ENCODE measurements at regions not wholly inside any gene's neighbourhood (a gene's known extent, or its start where the extent isn't known, plus 50 kb on each side); places are given as distances from the start of the nearest gene placed in this dataset.

DNA sequence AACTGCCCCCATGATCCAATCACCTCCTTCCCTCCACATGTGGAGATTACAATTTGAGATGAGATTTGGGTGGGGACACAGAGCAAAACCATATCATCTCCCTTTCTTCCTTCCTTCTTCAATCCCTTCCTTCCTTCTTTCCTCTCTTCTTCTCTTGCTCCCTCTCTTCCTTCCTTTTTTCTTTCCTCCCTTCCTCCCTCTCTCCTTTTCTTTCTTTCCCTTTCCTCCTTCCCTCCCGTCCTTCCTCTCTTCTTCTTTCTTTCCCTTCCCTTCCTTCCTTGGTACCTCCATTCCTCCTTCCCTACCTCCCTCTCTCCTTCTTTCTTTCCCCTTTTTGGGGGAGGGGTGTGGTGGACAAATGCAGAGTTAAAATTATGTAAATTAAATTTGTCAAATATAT, 145.1 kb downstream of the TSHZ3 start:
- H3K27me3 ChIP-seq (ENCODE audit: control insufficient read depth, insufficient read depth, low read length, poor library complexity, severe bottlenecking) = peaks cover 28% of the 10 kb centered on the region
- WGBS, 2 experiments (ENCODE audit: insufficient coverage in 1 of 2, insufficient read length in 1 of 2) = 83% methylated on average over 1 of the region's 1 CpG; no CpG with 5 or more reads in 1 of the 2 experiments
- no peaks in the 10 kb centered on the region for H3K36me3 Mint-ChIP-seq (ENCODE audit: low read depth)
- no peak overlapping the region for H3K9ac ChIP-seq (ENCODE audit: extremely low read depth, low read length, poor library complexity, severe bottlenecking)
- no peak for DNase-seq
- H3K36me3 ChIP-seq (ENCODE audit: control insufficient read depth, insufficient read depth, low read length) = no peaks in the 10 kb centered on the region
- no peak overlapping the region for H3K27ac ChIP-seq (ENCODE audit: low read depth, low read length)
- H3K27me3 Mint-ChIP-seq (ENCODE audit: insufficient read depth) = peaks cover 36% of the 10 kb centered on the region
- no peak overlapping the region for H3K4me3 Mint-ChIP-seq
- no peaks in the 10 kb centered on the region for H3K4me1 ChIP-seq (ENCODE audit: control insufficient read depth, insufficient read depth, low read length)
- H3K9me3 Mint-ChIP-seq = no peaks in the 10 kb centered on the region
- TF ChIP-seq, protein P1, sequence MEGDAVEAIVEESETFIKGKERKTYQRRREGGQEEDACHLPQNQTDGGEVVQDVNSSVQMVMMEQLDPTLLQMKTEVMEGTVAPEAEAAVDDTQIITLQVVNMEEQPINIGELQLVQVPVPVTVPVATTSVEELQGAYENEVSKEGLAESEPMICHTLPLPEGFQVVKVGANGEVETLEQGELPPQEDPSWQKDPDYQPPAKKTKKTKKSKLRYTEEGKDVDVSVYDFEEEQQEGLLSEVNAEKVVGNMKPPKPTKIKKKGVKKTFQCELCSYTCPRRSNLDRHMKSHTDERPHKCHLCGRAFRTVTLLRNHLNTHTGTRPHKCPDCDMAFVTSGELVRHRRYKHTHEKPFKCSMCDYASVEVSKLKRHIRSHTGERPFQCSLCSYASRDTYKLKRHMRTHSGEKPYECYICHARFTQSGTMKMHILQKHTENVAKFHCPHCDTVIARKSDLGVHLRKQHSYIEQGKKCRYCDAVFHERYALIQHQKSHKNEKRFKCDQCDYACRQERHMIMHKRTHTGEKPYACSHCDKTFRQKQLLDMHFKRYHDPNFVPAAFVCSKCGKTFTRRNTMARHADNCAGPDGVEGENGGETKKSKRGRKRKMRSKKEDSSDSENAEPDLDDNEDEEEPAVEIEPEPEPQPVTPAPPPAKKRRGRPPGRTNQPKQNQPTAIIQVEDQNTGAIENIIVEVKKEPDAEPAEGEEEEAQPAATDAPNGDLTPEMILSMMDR (conservative IDR thresholded peaks at IDR 0.05) = no peak
- H3K27ac Mint-ChIP-seq = no peak overlapping the region
- H3K9me3 ChIP-seq (ENCODE audit: control insufficient read depth, low read length) = no peaks in the 10 kb centered on the region
- no peak overlapping the region for H3K4me3 ChIP-seq (ENCODE audit: low read length)
- H3K4me1 Mint-ChIP-seq = no peaks in the 10 kb centered on the region

DNA sequence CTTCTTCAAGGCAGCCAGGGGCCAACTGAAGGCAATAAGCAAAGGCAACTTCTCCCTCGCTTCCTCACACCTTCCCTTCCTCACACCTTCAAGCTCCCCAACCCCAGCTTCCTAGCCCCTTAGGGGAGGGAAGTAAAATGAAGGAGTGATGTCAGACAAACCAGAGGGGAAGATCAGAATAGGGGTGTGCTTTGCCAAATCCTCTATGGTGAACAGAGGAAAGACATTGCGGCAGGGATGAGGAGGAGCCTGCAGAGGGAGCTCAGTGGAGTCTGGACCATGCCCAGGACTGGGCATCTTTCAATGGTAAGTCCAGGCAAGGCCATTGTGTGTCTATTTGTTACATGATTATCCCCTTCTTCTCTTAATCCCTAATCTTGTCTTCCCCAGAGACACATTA, 164.0 kb downstream of the TSHZ3 start:
- no peaks in the 10 kb centered on the region for H3K9me3 ChIP-seq (ENCODE audit: control insufficient read depth, low read length)
- TF ChIP-seq, protein P1 (conservative IDR thresholded peaks at IDR 0.05) = peak; percentile 49
- no peak overlapping the region for H3K27ac ChIP-seq (ENCODE audit: low read depth, low read length)
- no peaks in the 10 kb centered on the region for H3K36me3 ChIP-seq (ENCODE audit: control insufficient read depth, insufficient read depth, low read length)
- no peak overlapping the region for H3K4me3 ChIP-seq (ENCODE audit: low read length)
- no peaks in the 10 kb centered on the region for H3K27me3 ChIP-seq (ENCODE audit: control insufficient read depth, insufficient read depth, low read length, poor library complexity, severe bottlenecking)
- WGBS, 2 experiments (ENCODE audit: insufficient coverage in 1 of 2, insufficient read length in 1 of 2) = 60 to 73% methylated on average over 1 to 2 of the region's 2 CpGs
- no peaks in the 10 kb centered on the region for H3K36me3 Mint-ChIP-seq (ENCODE audit: low read depth)
- no peak overlapping the region for H3K27ac Mint-ChIP-seq
- no peaks in the 10 kb centered on the region for H3K27me3 Mint-ChIP-seq (ENCODE audit: insufficient read depth)
- peak; percentile 52 for DNase-seq
- no peaks in the 10 kb centered on the region for H3K4me1 ChIP-seq (ENCODE audit: control insufficient read depth, insufficient read depth, low read length)
- H3K4me3 Mint-ChIP-seq = no peak overlapping the region
- H3K4me1 Mint-ChIP-seq = no peaks in the 10 kb centered on the region
- peaks cover 8% of the 10 kb centered on the region for H3K9me3 Mint-ChIP-seq
- H3K9ac ChIP-seq (ENCODE audit: extremely low read depth, low read length, poor library complexity, severe bottlenecking) = no peak overlapping the region

DNA sequence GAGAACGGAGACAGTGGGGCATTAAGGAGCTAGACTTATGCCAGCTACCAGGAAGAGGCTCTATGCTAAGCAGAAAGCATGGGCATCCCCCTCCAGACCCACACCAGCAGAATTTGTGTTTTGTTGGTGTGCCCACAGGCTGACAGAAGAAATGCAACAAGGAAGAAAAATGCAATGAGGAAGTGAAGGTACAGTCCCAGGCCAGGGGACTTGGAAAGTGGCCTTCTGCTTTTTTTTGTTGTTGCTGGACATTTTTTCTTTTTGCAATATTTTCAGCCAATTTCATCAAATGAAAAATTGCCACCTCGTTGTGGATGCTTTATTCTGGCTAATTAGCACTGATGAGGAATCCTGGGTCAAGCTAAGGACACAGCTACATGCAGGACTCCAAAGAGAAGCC, 167.7 kb downstream of the TSHZ3 start:
- Histone ChIP-seq H3K9me3 (ENCODE audit: control insufficient read depth, low read length) (no peaks in the 10 kb centered on the region), H3K4me3 (ENCODE audit: low read length) (no peak overlapping the region), H3K9ac (ENCODE audit: extremely low read depth, low read length, poor library complexity, severe bottlenecking) (no peak overlapping the region), H3K36me3 (ENCODE audit: control insufficient read depth, insufficient read depth, low read length) (no peaks in the 10 kb centered on the region), H3K4me1 (ENCODE audit: control insufficient read depth, insufficient read depth, low read length) (no peaks in the 10 kb centered on the region), H3K27me3 (ENCODE audit: control insufficient read depth, insufficient read depth, low read length, poor library complexity, severe bottlenecking) (no peaks in the 10 kb centered on the region), H3K27ac (ENCODE audit: low read depth, low read length) (no peak overlapping the region)
- H3K27ac Mint-ChIP-seq = no peak overlapping the region
- H3K27me3 Mint-ChIP-seq (ENCODE audit: insufficient read depth) = no peaks in the 10 kb centered on the region
- no peaks in the 10 kb centered on the region for H3K4me1 Mint-ChIP-seq
- no peaks in the 10 kb centered on the region for H3K36me3 Mint-ChIP-seq (ENCODE audit: low read depth)
- no peak overlapping the region for H3K4me3 Mint-ChIP-seq
- no peak for DNase-seq
- no peaks in the 10 kb centered on the region for H3K9me3 Mint-ChIP-seq
- TF ChIP-seq, protein P1 (conservative IDR thresholded peaks at IDR 0.05) = no peak
- 76% methylated on average over 2 of the region's 2 CpGs; no CpG with 5 or more reads in 1 of the 2 experiments for WGBS, 2 experiments (ENCODE audit: insufficient coverage in 1 of 2, insufficient read length in 1 of 2)

Data from endodermal cell (in vitro differentiated cells).